ENCODE measurements at regions not wholly inside any gene's neighbourhood (a gene's known extent, or its start where the extent isn't known, plus 50 kb on each side); places are given as distances from the start of the nearest gene placed in this dataset.

DNA sequence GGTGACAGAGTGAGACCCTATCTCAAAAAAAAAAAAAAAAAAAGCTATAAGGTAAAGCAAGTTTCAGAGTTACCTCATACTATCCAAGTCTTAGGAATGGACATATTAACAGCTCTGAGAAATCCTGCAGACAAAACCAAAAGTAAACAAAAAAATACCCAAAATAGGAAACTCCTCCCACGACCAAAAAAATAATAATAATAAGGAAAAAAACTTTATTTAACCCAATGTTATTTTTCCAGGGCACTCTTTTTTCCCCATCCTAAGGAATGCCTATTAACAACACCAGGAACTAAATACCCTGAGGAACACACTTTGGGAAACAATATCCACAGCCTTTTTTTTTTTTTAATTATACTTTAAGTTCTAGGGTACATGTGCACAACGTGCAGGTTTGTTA, 135.5 kb upstream of the CCND2 start:
- TF ChIP-seq, protein P1, sequence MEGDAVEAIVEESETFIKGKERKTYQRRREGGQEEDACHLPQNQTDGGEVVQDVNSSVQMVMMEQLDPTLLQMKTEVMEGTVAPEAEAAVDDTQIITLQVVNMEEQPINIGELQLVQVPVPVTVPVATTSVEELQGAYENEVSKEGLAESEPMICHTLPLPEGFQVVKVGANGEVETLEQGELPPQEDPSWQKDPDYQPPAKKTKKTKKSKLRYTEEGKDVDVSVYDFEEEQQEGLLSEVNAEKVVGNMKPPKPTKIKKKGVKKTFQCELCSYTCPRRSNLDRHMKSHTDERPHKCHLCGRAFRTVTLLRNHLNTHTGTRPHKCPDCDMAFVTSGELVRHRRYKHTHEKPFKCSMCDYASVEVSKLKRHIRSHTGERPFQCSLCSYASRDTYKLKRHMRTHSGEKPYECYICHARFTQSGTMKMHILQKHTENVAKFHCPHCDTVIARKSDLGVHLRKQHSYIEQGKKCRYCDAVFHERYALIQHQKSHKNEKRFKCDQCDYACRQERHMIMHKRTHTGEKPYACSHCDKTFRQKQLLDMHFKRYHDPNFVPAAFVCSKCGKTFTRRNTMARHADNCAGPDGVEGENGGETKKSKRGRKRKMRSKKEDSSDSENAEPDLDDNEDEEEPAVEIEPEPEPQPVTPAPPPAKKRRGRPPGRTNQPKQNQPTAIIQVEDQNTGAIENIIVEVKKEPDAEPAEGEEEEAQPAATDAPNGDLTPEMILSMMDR (conservative IDR thresholded peaks at IDR 0.05; ENCODE audit: low read depth, low read length) = no peak
- Histone ChIP-seq H3K4me1 (ENCODE audit: low read depth, poor library complexity, severe bottlenecking) (peaks cover 45% of the 10 kb centered on the region), H3K4me2 (no peak overlapping the region), H3K27ac (no peak overlapping the region), H3K79me2 (ENCODE audit: insufficient read depth, low read depth) (no peaks in the 10 kb centered on the region), H3K27me3 (ENCODE audit: insufficient read depth, low read depth) (no peaks in the 10 kb centered on the region), H3K9ac (no peak overlapping the region), H2AFZ (ENCODE audit: low read depth) (no peak overlapping the region), H3K4me3 (IDR thresholded peaks at IDR 0.05; ENCODE audit: insufficient read depth, low read depth, low read length) (no peak overlapping the region), H3K36me3 (ENCODE audit: insufficient read depth) (no peaks in the 10 kb centered on the region), H4K20me1 (ENCODE audit: insufficient read depth) (no peaks in the 10 kb centered on the region)

DNA sequence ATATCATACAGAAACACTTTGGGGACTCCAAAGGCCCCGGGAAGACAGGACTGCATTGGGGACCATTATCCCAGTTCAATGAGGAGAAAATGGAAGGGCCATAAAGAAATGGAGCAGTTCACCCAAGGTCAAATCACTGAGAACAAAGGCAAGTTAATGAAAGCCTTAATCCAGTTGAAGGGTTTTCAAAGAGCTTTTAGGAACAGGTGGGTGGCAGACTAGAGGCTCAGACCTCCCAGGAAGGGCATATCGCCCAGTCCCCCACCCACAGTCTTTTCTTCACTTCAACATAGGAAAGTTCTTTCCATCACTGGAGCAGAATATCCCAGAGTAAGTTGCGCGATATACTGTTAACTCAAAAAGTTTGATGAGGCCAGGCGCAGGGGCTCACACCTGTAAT, 136.1 kb upstream of the CCND2 start:
- Histone ChIP-seq H3K4me1 (ENCODE audit: low read depth, poor library complexity, severe bottlenecking) (peaks cover 39% of the 10 kb centered on the region), H3K9ac (no peak overlapping the region), H3K79me2 (ENCODE audit: insufficient read depth, low read depth) (no peaks in the 10 kb centered on the region), H3K27me3 (ENCODE audit: insufficient read depth, low read depth) (no peaks in the 10 kb centered on the region), H3K4me3 (IDR thresholded peaks at IDR 0.05; ENCODE audit: insufficient read depth, low read depth, low read length) (no peak overlapping the region), H4K20me1 (ENCODE audit: insufficient read depth) (no peaks in the 10 kb centered on the region), H3K27ac (no peak overlapping the region), H3K4me2 (no peak overlapping the region), H2AFZ (ENCODE audit: low read depth) (no peak overlapping the region), H3K36me3 (ENCODE audit: insufficient read depth) (no peaks in the 10 kb centered on the region)
- TF ChIP-seq, protein P1 (conservative IDR thresholded peaks at IDR 0.05; ENCODE audit: low read depth, low read length) = no peak

DNA sequence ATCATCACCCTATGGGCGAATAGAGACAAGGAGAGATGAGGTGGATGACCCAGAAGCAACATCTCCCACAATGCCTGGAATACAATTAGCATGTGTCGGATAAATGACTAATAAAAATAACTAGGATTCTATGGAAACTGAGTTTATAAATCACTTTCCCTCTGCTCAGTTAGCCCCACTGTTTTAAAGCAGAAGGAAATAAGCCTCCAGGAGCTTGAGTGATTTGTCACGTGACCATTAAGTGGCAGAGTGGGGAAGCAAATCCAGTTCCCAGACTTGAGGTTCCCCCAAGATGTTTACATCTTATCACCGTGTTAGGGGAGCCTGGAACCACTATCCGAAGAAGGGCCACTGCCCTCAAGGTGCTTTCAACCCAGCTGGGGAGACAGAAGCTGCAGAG, 136.5 kb upstream of the CCND2 start:
- no peaks in the 10 kb centered on the region for H3K27me3 ChIP-seq (ENCODE audit: insufficient read depth, low read depth)
- no peaks in the 10 kb centered on the region for H3K36me3 ChIP-seq (ENCODE audit: insufficient read depth)
- peaks cover 34% of the 10 kb centered on the region for H3K4me1 ChIP-seq (ENCODE audit: low read depth, poor library complexity, severe bottlenecking)
- H3K27ac ChIP-seq = no peak overlapping the region
- H3K79me2 ChIP-seq (ENCODE audit: insufficient read depth, low read depth) = no peaks in the 10 kb centered on the region
- no peak overlapping the region for H3K9ac ChIP-seq
- no peak overlapping the region for H3K4me3 ChIP-seq (IDR thresholded peaks at IDR 0.05; ENCODE audit: insufficient read depth, low read depth, low read length)
- H3K4me2 ChIP-seq = no peak overlapping the region
- no peak overlapping the region for H2AFZ ChIP-seq (ENCODE audit: low read depth)
- TF ChIP-seq, protein P1 (conservative IDR thresholded peaks at IDR 0.05; ENCODE audit: low read depth, low read length) = no peak
- H4K20me1 ChIP-seq (ENCODE audit: insufficient read depth) = no peaks in the 10 kb centered on the region

DNA sequence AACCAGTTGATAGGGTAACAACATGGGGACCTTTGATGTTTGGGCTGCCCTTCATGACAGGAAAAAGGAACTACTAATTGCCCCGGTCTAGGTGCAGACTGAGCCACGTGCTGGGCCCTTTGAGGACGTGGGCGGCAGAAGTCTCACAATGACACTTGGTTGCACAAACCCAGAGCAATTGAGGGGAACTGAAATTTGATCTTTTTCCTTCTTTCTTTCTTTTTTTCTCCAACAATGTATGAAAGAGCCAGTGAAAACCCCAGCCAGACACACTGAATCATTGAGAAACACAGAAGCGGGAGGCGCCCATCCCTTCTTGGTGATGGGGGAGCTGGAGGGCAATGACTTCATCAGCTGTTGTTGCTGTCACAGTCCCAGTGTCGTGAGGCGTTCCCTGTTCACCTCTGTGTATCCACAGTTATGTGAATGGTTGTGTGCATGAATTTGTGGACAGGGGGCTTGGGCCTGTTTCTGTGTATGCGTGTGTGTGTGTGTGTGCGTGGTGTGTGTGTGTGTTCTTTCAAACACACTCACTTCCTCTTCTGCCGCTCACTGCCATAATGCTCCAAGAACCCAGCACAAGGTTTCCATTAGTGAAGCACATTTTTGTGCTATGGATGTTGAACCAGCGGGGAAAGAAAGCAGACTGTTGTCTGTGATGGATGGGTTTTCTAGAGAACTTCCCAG, 137.5 kb upstream of the CCND2 start:
- Histone ChIP-seq H3K9ac (no peak overlapping the region), H3K4me1 (ENCODE audit: low read depth, poor library complexity, severe bottlenecking) (peaks cover 25% of the 10 kb centered on the region), H3K27me3 (ENCODE audit: insufficient read depth, low read depth) (no peaks in the 10 kb centered on the region), H4K20me1 (ENCODE audit: insufficient read depth) (no peaks in the 10 kb centered on the region), H3K4me2 (no peak overlapping the region), H3K4me3 (IDR thresholded peaks at IDR 0.05; ENCODE audit: insufficient read depth, low read depth, low read length) (no peak overlapping the region), H3K36me3 (ENCODE audit: insufficient read depth) (no peaks in the 10 kb centered on the region), H2AFZ (ENCODE audit: low read depth) (no peak overlapping the region), H3K27ac (no peak overlapping the region), H3K79me2 (ENCODE audit: insufficient read depth, low read depth) (no peaks in the 10 kb centered on the region)
- TF ChIP-seq, protein P1 (conservative IDR thresholded peaks at IDR 0.05; ENCODE audit: low read depth, low read length) = no peak

Data from KMS-11 (cell line).